ENCODE measurements at regions not wholly inside any gene's neighbourhood (a gene's known extent, or its start where the extent isn't known, plus 50 kb on each side); places are given as distances from the start of the nearest gene placed in this dataset.
A peak's percentile ranks its signal among the peaks of the same experiment; 100 is the strongest.
"Not testable (repeated sequence)": the region's sequence is repeated elsewhere in the genome, so short reads cannot be mapped to it uniquely, and the experiment has no call there.

DNA sequence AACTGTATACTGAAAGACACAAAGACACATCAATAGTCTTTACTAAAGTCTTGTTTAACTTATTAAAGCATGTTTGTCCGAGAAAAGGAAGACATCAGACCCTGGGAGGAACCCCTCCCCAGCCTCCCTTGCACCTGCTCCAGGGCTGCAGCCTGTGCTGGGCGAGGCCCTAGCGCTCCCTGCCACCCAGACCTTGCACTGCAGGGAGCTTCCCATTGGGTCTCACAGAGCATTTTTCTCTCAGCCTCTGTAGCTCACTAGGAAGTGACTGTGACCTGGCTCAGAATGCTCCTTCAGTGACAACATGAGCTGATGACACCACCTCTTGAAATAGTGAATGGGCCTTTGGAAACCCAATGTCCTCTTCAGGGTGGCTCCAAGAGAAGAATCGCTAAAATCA is 461.2 kb downstream of the TMEM121 start:
- Histone ChIP-seq H3K27ac (ENCODE audit: low read depth in 1 of 2, low read length in 2 of 2) (no peak overlapping the region), H3K9me3 (ENCODE audit: control insufficient read depth, low read length) (no peaks in the 10 kb centered on the region), H3K4me3 (ENCODE audit: low read length in 2 of 2) (no peak overlapping the region), H3K27me3 (ENCODE audit: control insufficient read depth in 1 of 2, insufficient read depth in 2 of 2, low read length in 1 of 2) (no peaks in the 10 kb centered on the region), H3K4me1 (ENCODE audit: control insufficient read depth in 1 of 2, insufficient read depth in 2 of 2, low read length in 2 of 2) (no peaks in the 10 kb centered on the region), H3K36me3 (ENCODE audit: control insufficient read depth in 1 of 2, insufficient read depth in 2 of 2, low read length in 1 of 2) (no peaks in the 10 kb centered on the region)
- DNase-seq (no peak), ATAC-seq (ENCODE audit: low FRiP score) (no peak)
- 52 to 62% methylated on average over 4 of the region's 4 CpGs for WGBS, 2 donors
- intact Hi-C loops (cut with DNase I): no loop called here

DNA sequence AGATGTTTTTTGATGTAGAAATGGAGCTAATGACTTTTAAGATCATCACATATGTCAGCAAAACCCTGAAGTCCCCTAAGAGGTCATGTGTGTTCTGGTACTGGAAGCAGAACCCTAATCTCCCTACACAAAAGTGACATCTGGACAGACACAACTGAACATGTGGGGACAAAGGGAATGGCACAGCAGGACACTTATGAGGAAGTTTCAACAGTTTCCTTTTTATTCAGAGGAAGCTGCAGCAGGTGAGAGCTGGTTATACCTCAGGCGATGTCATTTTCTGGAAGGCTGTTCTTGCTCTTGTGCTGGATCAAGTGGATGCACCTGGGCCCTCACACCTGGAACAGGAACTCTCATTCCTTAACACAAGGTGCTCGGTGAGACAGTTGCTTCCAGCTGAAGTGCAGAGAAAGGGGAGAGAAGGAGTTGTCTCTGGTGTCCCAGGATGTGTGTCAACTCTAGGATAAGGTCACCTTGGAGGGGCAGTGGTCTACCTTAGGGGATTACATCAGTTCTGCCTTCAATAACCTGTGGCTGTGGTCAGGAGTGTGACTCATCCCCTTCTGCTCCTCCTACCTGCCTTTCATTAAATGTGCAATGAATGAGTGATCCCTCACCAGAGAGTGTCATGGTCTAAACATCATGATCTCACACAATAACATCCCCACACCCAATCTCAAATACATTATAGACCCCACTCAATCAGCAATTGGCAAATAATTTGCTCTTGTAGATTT is 463.4 kb downstream of the TMEM121 start:
- Histone ChIP-seq H3K4me3 (ENCODE audit: low read length in 2 of 2) (no peak overlapping the region), H3K27ac (ENCODE audit: low read depth in 1 of 2, low read length in 2 of 2) (no peak overlapping the region), H3K36me3 (ENCODE audit: control insufficient read depth in 1 of 2, insufficient read depth in 2 of 2, low read length in 1 of 2) (no peaks in the 10 kb centered on the region), H3K9me3 (ENCODE audit: control insufficient read depth, low read length) (no peaks in the 10 kb centered on the region), H3K4me1 (ENCODE audit: control insufficient read depth in 1 of 2, insufficient read depth in 2 of 2, low read length in 2 of 2) (no peaks in the 10 kb centered on the region), H3K27me3 (ENCODE audit: control insufficient read depth in 1 of 2, insufficient read depth in 2 of 2, low read length in 1 of 2) (no peaks in the 10 kb centered on the region)
- WGBS, 2 donors: 52 to 70% methylated on average over 2 of the region's 2 CpGs
- intact Hi-C loops (cut with DNase I): no loop called here
- ATAC-seq (ENCODE audit: low FRiP score) (no peak), DNase-seq (no peak)

DNA sequence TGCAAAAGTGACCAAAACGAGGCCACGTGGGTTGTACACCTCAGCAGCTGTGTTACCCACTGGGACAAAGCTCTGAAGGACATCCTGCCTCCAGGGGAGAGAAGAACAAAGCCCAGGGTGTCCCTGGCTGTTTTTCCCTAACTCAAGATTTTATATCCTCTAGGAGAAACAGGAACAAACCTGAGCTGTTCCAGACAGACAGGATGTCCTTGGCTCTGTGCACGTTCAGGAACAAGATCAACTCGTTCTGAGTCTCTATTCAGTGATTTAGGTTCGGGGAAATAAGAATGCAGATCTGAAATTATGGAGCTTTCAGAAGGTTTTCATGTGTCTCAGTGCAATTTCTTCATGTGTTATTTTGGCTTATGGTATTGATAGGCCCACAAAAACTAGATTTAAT is 465.3 kb downstream of the TMEM121 start:
- H3K27ac ChIP-seq (ENCODE audit: low read depth in 1 of 2, low read length in 2 of 2); H3K4me3 ChIP-seq (ENCODE audit: low read length in 2 of 2); ATAC-seq (ENCODE audit: low FRiP score); H3K4me1 ChIP-seq (ENCODE audit: control insufficient read depth in 1 of 2, insufficient read depth in 2 of 2, low read length in 2 of 2); intact Hi-C loops (cut with DNase I); H3K9me3 ChIP-seq (ENCODE audit: control insufficient read depth, low read length); DNase-seq; H3K27me3 ChIP-seq (ENCODE audit: control insufficient read depth in 1 of 2, insufficient read depth in 2 of 2, low read length in 1 of 2); H3K36me3 ChIP-seq (ENCODE audit: control insufficient read depth in 1 of 2, insufficient read depth in 2 of 2, low read length in 1 of 2): not testable (repeated sequence)
- WGBS, 2 donors: 17 to 18% methylated on average over 5 of the region's 5 CpGs

DNA sequence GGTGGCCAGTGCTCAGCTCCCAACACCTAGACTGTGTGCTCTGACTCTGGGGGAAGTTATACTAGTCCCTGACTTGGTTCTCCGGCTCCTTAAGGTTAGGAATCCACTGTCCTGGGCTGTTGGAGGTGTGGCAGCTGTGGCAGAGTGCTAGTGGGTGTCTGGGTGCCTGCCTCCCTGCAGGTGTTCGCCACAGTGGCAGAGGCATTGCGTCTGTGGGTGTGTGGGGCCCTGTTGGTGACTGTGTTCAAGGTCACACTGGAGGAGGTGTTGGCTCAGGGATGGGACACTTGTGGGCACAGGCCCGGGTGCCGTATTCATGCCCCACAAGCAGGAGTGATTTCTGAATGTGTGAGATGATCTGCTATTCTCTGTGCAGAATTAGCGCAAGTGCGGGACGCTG is 467.4 kb downstream of the TMEM121 start:
- Histone ChIP-seq H3K36me3 (ENCODE audit: control insufficient read depth in 1 of 2, insufficient read depth in 2 of 2, low read length in 1 of 2) (no peaks in the 10 kb centered on the region), H3K4me3 (ENCODE audit: low read length in 2 of 2) (no peak overlapping the region), H3K27me3 (ENCODE audit: control insufficient read depth in 1 of 2, insufficient read depth in 2 of 2, low read length in 1 of 2) (no peaks in the 10 kb centered on the region), H3K27ac (ENCODE audit: low read depth in 1 of 2, low read length in 2 of 2) (no peak overlapping the region), H3K4me1 (ENCODE audit: control insufficient read depth in 1 of 2, insufficient read depth in 2 of 2, low read length in 2 of 2) (no peaks in the 10 kb centered on the region), H3K9me3 (ENCODE audit: control insufficient read depth, low read length) (no peaks in the 10 kb centered on the region)
- intact Hi-C loops (cut with DNase I): no loop called here
- no peak for DNase-seq
- ATAC-seq (ENCODE audit: low FRiP score): no peak
- 78 to 80% methylated on average over 8 of the region's 8 CpGs for WGBS, 2 donors

DNA sequence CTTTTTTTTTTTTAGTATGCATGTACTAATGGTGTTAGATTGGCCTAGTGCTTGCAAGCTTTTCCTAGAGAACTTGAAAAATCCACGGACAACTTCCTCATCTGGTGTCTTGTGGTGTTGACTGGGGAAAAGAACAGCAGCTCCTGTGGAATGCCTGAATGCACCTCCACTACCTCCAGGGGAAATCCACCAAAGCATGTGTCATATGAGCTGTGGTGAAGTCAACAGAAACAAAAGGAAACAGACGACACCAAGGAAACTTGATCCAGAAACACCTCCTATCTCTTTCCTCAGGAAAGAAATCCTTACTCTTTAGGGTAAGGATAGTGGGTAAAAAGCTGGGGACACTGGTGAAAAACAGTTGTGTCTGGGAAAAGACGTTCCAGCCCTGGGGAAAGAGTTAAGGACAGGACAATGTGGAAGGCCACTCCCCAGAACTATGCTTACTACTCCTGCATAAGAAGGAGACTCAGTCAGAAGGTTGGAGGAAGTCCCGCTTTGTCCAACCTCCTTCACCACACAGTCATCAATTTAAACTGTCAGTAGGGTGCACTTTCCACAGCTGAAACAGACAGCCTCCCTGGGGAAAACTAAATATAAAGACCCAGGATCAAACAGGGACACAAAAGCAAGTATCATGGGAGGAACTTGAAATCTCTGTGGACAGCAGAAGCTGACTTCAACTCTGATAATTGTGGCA is 468.8 kb downstream of the TMEM121 start:
- H3K4me1 ChIP-seq (ENCODE audit: control insufficient read depth in 1 of 2, insufficient read depth in 2 of 2, low read length in 2 of 2); H3K27ac ChIP-seq (ENCODE audit: low read depth in 1 of 2, low read length in 2 of 2); H3K4me3 ChIP-seq (ENCODE audit: low read length in 2 of 2); H3K36me3 ChIP-seq (ENCODE audit: control insufficient read depth in 1 of 2, insufficient read depth in 2 of 2, low read length in 1 of 2); H3K9me3 ChIP-seq (ENCODE audit: control insufficient read depth, low read length); intact Hi-C loops (cut with DNase I); DNase-seq; ATAC-seq (ENCODE audit: low FRiP score); H3K27me3 ChIP-seq (ENCODE audit: control insufficient read depth in 1 of 2, insufficient read depth in 2 of 2, low read length in 1 of 2): not testable (repeated sequence)
- WGBS, 2 donors: 49 to 55% methylated on average over 4 of the region's 4 CpGs

DNA sequence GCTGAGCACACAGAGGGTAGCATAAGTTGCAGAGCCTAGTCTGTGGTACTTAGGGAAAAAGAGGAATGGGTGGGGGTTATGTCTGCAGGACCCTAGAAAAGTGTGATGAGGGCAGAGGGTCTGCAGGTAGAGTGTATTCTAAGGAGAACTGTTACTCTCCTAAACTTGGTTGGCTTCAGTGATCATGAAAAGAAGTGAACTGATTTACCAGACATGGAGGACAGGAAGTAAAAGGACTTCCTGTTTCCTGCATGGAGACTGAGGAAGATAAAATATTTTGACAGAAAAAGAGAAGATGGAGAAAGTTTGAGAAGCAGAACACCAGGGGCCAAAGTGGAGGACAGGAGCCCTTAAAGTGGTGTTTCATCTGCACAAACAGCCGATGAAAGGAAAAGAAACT is 472.2 kb downstream of the TMEM121 start:
- H3K4me1 ChIP-seq (ENCODE audit: control insufficient read depth in 1 of 2, insufficient read depth in 2 of 2, low read length in 2 of 2); H3K9me3 ChIP-seq (ENCODE audit: control insufficient read depth, low read length); ATAC-seq (ENCODE audit: low FRiP score); H3K27ac ChIP-seq (ENCODE audit: low read depth in 1 of 2, low read length in 2 of 2); DNase-seq; H3K4me3 ChIP-seq (ENCODE audit: low read length in 2 of 2); H3K36me3 ChIP-seq (ENCODE audit: control insufficient read depth in 1 of 2, insufficient read depth in 2 of 2, low read length in 1 of 2); intact Hi-C loops (cut with DNase I); H3K27me3 ChIP-seq (ENCODE audit: control insufficient read depth in 1 of 2, insufficient read depth in 2 of 2, low read length in 1 of 2): not testable (repeated sequence)
- 89 to 93% methylated on average over 1 of the region's 1 CpG for WGBS, 2 donors

DNA sequence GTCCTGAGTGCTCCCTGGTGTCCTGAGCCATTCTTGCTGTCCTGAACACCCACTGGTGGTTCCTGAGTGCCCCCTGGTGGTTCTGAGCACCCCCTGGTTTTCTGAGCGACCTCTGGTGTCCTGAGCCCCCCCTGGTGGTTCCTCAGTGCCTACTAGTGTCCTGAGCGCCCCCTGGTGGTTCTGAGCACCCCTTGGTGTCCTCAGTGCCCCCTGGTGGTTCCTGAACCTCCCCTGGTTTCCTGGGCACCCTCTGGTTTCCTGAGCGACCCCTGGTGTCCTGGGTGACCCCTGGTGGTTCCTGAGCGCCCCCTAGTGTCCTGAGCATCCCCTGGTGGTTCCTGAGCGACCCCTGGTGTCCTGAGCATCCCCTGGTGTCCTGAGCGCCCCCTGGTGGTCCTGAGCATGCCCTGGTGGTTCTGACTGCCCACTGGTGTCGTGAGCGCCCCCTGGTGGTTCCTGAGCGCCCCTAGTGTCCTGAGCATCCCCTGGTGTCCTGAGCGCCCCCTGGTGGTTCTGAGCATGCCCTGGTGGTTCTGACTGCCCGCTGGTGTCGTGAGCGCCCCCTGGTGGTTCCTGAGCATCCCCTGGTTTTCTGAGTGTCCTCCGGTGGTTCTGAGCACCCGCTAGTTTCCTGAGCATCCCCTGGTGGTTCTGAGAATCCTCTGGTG is 473.1 kb downstream of the TMEM121 start:
- H3K36me3 ChIP-seq (ENCODE audit: control insufficient read depth in 1 of 2, insufficient read depth in 2 of 2, low read length in 1 of 2): no peaks in the 10 kb centered on the region
- H3K4me3 ChIP-seq (ENCODE audit: low read length in 2 of 2): no peak overlapping the region
- H3K27me3 ChIP-seq (ENCODE audit: control insufficient read depth in 1 of 2, insufficient read depth in 2 of 2, low read length in 1 of 2): no peaks in the 10 kb centered on the region
- no peak overlapping the region for H3K27ac ChIP-seq (ENCODE audit: low read depth in 1 of 2, low read length in 2 of 2)
- H3K4me1 ChIP-seq (ENCODE audit: control insufficient read depth in 1 of 2, insufficient read depth in 2 of 2, low read length in 2 of 2): no peaks in the 10 kb centered on the region
- intact Hi-C loops (cut with DNase I): no loop called here
- H3K9me3 ChIP-seq (ENCODE audit: control insufficient read depth, low read length): no peaks in the 10 kb centered on the region
- DNase-seq (peak in 1 of 2 donors; percentile 73), ATAC-seq (ENCODE audit: low FRiP score) (peak; percentile 36)
- 64 to 66% methylated on average over 10 to 15 of the region's 15 CpGs for WGBS, 2 donors

DNA sequence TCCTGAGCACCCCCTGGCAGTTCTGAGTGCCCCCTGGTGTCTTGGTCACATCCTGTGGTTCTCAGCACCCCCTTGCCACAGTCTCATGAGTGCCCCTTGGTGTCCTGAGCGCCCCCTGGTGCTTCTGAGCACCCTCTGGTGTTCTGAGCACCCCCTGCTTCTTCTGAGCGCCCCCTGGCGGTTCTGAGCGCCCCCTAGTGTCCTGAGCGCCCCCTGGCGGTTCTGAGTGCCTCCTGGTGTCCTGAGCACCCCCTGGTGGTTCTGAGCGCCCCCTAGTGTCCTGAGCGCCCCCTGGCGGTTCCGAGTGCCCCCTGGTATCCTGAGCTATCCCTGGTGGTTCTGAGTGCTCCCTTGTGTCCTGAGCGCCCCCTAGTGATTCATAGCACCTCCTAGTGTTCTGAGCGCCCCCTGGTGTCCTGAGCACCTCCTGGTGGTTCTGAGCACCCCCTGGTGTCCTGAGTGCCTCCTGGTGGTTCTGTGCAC is 473.7 kb downstream of the TMEM121 start:
- ATAC-seq (ENCODE audit: low FRiP score); intact Hi-C loops (cut with DNase I): not testable (repeated sequence)

More for the DNA sequence above, 473.7 kb downstream of the TMEM121 start:
- not testable (repeated sequence) for H3K9me3 ChIP-seq (ENCODE audit: control insufficient read depth, low read length); H3K27me3 ChIP-seq (ENCODE audit: control insufficient read depth in 1 of 2, insufficient read depth in 2 of 2, low read length in 1 of 2); H3K4me1 ChIP-seq (ENCODE audit: control insufficient read depth in 1 of 2, insufficient read depth in 2 of 2, low read length in 2 of 2); H3K27ac ChIP-seq (ENCODE audit: low read depth in 1 of 2, low read length in 2 of 2); DNase-seq; H3K36me3 ChIP-seq (ENCODE audit: control insufficient read depth in 1 of 2, insufficient read depth in 2 of 2, low read length in 1 of 2); H3K4me3 ChIP-seq (ENCODE audit: low read length in 2 of 2)
- 48 to 62% methylated on average over 7 to 12 of the region's 12 CpGs for WGBS, 2 donors
